Liver (tissue), 3 donors: ENCODE measurements at regions not wholly inside any gene's neighbourhood (a gene's known extent, or its start where the extent isn't known, plus 50 kb on each side); places are given as distances from the start of the nearest gene placed in this dataset.

Experiments
- EGR1 ChIP-seq, 2 donors: IDR thresholded peaks; 2 replicates each; pipeline ENCODE4 v1.6.1; 2016 to 2018; ENCODE audit warnings: antibody characterized with exemption in 2 of 2, low read depth in 2 of 2
- FOXA1 ChIP-seq: IDR thresholded peaks from 2 replicates; pipeline ENCODE4 v1.6.1; 2016; ENCODE audit warnings: antibody characterized with exemption
- HNF4G ChIP-seq: IDR thresholded peaks from 2 replicates; pipeline ENCODE4 v1.6.1; 2016; ENCODE audit warnings: antibody characterized with exemption
- JUND ChIP-seq, 2 donors: IDR thresholded peaks; 2 replicates each; pipeline ENCODE4 v1.6.1; 2016; ENCODE audit warnings: antibody characterized with exemption in 2 of 2
- RAD21 ChIP-seq, 2 donors: IDR thresholded peaks; 2 replicates each; pipeline ENCODE4 v1.6.1; 2016; ENCODE audit warnings: antibody characterized with exemption in 2 of 2, mild to moderate bottlenecking in 2 of 2
- SP1 ChIP-seq: IDR thresholded peaks from 2 replicates; pipeline ENCODE4 v1.6.1; 2018; ENCODE audit warnings: antibody characterized with exemption, mild to moderate bottlenecking
- TAF1 ChIP-seq: conservative IDR thresholded peaks from 2 replicates; pipeline ENCODE4 v1.6.1; 2016; ENCODE audit warnings: antibody characterized with exemption, mild to moderate bottlenecking
- YY1 ChIP-seq: IDR thresholded peaks from 2 replicates; pipeline ENCODE4 v1.6.1; 2016; ENCODE audit warnings: antibody characterized with exemption, mild to moderate bottlenecking
- TF ChIP-seq, protein P1 (sequence below): fragments of 150-350 bp; IDR thresholded peaks from 2 replicates; pipeline ENCODE4 v1.5.1; 2017; ENCODE audit warnings: improper control_type of control experiment, low read depth, low read length; ENCODE audit not compliant: missing input control
- TF ChIP-seq, protein P2 (sequence below): IDR thresholded peaks from 2 replicates; pipeline ENCODE4 v1.6.1; 2016; ENCODE audit warnings: antibody characterized with exemption, mild to moderate bottlenecking
- TF ChIP-seq, protein P3 (sequence below): IDR thresholded peaks from 2 replicates; pipeline ENCODE4 v1.6.1; 2016; ENCODE audit warnings: antibody characterized with exemption
- TF ChIP-seq, protein P4 (sequence below): IDR thresholded peaks from 2 replicates; pipeline ENCODE4 v1.6.1; 2016; ENCODE audit warnings: antibody characterized with exemption
- TF ChIP-seq, protein P5 (sequence below): IDR thresholded peaks from 2 replicates; pipeline ENCODE4 v1.6.1; 2016; ENCODE audit warnings: antibody characterized with exemption
- donor health status: healthy.
- donor health status: healthy.

DNA sequence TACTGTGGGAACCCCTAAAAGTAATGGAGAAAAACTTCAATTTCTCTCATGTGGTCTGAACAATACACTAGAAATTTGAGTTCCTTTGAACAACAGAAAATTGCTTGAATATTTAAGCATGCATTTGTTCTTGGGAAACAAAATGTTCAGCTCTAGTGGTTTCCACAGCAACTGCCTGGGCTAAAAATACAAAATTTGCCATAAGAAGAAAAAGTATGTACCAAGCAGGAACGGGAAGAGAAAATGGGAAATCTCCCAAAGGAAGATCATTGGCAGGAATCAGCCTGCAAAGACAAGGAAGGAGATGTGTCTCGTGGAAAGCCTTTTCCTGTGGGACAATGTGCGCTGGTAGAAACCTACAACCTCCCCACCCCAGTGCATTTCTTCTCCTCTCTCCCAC, 119.0 kb upstream of the DPT start:
- TF ChIP-seq, protein P1, sequence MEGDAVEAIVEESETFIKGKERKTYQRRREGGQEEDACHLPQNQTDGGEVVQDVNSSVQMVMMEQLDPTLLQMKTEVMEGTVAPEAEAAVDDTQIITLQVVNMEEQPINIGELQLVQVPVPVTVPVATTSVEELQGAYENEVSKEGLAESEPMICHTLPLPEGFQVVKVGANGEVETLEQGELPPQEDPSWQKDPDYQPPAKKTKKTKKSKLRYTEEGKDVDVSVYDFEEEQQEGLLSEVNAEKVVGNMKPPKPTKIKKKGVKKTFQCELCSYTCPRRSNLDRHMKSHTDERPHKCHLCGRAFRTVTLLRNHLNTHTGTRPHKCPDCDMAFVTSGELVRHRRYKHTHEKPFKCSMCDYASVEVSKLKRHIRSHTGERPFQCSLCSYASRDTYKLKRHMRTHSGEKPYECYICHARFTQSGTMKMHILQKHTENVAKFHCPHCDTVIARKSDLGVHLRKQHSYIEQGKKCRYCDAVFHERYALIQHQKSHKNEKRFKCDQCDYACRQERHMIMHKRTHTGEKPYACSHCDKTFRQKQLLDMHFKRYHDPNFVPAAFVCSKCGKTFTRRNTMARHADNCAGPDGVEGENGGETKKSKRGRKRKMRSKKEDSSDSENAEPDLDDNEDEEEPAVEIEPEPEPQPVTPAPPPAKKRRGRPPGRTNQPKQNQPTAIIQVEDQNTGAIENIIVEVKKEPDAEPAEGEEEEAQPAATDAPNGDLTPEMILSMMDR: no peak
- TF ChIP-seq, protein P2, sequence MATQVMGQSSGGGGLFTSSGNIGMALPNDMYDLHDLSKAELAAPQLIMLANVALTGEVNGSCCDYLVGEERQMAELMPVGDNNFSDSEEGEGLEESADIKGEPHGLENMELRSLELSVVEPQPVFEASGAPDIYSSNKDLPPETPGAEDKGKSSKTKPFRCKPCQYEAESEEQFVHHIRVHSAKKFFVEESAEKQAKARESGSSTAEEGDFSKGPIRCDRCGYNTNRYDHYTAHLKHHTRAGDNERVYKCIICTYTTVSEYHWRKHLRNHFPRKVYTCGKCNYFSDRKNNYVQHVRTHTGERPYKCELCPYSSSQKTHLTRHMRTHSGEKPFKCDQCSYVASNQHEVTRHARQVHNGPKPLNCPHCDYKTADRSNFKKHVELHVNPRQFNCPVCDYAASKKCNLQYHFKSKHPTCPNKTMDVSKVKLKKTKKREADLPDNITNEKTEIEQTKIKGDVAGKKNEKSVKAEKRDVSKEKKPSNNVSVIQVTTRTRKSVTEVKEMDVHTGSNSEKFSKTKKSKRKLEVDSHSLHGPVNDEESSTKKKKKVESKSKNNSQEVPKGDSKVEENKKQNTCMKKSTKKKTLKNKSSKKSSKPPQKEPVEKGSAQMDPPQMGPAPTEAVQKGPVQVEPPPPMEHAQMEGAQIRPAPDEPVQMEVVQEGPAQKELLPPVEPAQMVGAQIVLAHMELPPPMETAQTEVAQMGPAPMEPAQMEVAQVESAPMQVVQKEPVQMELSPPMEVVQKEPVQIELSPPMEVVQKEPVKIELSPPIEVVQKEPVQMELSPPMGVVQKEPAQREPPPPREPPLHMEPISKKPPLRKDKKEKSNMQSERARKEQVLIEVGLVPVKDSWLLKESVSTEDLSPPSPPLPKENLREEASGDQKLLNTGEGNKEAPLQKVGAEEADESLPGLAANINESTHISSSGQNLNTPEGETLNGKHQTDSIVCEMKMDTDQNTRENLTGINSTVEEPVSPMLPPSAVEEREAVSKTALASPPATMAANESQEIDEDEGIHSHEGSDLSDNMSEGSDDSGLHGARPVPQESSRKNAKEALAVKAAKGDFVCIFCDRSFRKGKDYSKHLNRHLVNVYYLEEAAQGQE: no peak
- TF ChIP-seq TAF1 (no peak), EGR1 (IDR thresholded peaks at IDR 0.05; ENCODE audit: low read depth in 2 of 2) (no peak), SP1 (no peak), YY1 (no peak), HNF4G (no peak), FOXA1 (no peak), JUND (IDR thresholded peaks at IDR 0.05) (no peak), RAD21 (IDR thresholded peaks at IDR 0.05) (no peak)
- TF ChIP-seq, protein P3, sequence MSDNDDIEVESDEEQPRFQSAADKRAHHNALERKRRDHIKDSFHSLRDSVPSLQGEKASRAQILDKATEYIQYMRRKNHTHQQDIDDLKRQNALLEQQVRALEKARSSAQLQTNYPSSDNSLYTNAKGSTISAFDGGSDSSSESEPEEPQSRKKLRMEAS: no peak
- TF ChIP-seq, protein P4, sequence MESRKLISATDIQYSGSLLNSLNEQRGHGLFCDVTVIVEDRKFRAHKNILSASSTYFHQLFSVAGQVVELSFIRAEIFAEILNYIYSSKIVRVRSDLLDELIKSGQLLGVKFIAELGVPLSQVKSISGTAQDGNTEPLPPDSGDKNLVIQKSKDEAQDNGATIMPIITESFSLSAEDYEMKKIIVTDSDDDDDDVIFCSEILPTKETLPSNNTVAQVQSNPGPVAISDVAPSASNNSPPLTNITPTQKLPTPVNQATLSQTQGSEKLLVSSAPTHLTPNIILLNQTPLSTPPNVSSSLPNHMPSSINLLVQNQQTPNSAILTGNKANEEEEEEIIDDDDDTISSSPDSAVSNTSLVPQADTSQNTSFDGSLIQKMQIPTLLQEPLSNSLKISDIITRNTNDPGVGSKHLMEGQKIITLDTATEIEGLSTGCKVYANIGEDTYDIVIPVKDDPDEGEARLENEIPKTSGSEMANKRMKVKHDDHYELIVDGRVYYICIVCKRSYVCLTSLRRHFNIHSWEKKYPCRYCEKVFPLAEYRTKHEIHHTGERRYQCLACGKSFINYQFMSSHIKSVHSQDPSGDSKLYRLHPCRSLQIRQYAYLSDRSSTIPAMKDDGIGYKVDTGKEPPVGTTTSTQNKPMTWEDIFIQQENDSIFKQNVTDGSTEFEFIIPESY: no peak
- TF ChIP-seq, protein P5, sequence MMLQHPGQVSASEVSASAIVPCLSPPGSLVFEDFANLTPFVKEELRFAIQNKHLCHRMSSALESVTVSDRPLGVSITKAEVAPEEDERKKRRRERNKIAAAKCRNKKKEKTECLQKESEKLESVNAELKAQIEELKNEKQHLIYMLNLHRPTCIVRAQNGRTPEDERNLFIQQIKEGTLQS: no peak
